HG02981 (cell line): ENCODE measurements at regions not wholly inside any gene's neighbourhood (a gene's known extent, or its start where the extent isn't known, plus 50 kb on each side); places are given as distances from the start of the nearest gene placed in this dataset.

Source experiments
- ATAC-seq: cut with Tn5 transposase; IDR thresholded peaks from one replicate; pipeline ENCODE4 v1.9.1; 2021; ENCODE audit warnings: mild to moderate bottlenecking, moderate library complexity; ENCODE audit not compliant: unreplicated experiment

- no peak for ATAC-seq
Observed at GRCh38 chr9:113808391-113809358, 67.4 kb upstream of the ZNF618 start.

GRCh38 chr9:113817171-113817570, 58.9 kb upstream of the ZNF618 start:
- ATAC-seq, result no peak

- ATAC-seq, result no peak
Observed at GRCh38 chr9:113818391-113818790, 57.7 kb upstream of the ZNF618 start.

GRCh38 chr9:113822315-113822714, 53.8 kb upstream of the ZNF618 start:
- ATAC-seq, result no peak

DNA sequence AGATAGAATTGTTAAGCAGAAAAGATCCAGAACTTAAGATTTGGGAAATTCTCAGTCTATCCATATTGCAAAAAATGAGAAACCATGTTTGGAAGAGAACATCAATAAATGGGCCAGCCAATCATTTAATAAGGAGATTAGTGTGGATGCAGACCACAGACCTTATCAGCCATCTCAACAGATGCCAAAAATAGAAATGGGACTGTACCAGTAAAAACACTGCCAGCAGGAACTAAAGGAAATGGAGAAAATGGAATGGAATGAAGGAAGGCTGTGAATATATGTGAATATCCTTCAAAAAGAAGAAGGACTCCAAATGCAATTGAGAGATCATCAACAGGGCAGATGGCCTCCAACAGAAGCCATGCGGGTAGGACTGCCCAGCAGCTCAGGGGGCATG, 52.7 kb upstream of the ZNF618 start:
- ATAC-seq, result no peak
